Astrocyte of the hippocampus (primary cell): ENCODE measurements at regions not wholly inside any gene's neighbourhood (a gene's known extent, or its start where the extent isn't known, plus 50 kb on each side); places are given as distances from the start of the nearest gene placed in this dataset.
"Not testable (repeated sequence)": the region's sequence is repeated elsewhere in the genome, so short reads cannot be mapped to it uniquely, and the experiment has no call there.

Source experiments
- DNase-seq: peaks from one replicate; pipeline ENCODE4 v3.0.0; 2011; ENCODE audit warnings: low read depth, low spot score

GRCh38 chr12:30357766-30358490 is 337.7 kb downstream of the IPO8 start:
- peak; percentile 1 for DNase-seq

- no peak for DNase-seq
Observed at GRCh38 chr12:30345744-30346471, 349.8 kb downstream of the IPO8 start.

- no peak for DNase-seq
Observed at GRCh38 chr12:30330565-30330964, 365.1 kb downstream of the IPO8 start.

- peak; percentile 47 for DNase-seq
Observed at GRCh38 chr12:30329281-30329680, 366.4 kb downstream of the IPO8 start.

- DNase-seq = no peak
Observed at GRCh38 chr12:30323008-30323407, 372.7 kb downstream of the IPO8 start.

GRCh38 chr12:30320561-30320960 is 375.1 kb downstream of the IPO8 start:
- no peak for DNase-seq

- DNase-seq = no peak
Observed at GRCh38 chr12:30314506-30315100, 381.1 kb downstream of the IPO8 start.

- peak; percentile 25 for DNase-seq
Observed at GRCh38 chr12:30308010-30308717, 387.5 kb downstream of the IPO8 start.

GRCh38 chr12:30304528-30304927 is 391.1 kb downstream of the IPO8 start:
- no peak for DNase-seq

- no peak for DNase-seq
Observed at GRCh38 chr12:30301291-30301690, 394.4 kb downstream of the IPO8 start.

- DNase-seq = no peak
Observed at GRCh38 chr12:30296486-30296885, 399.2 kb downstream of the IPO8 start.

GRCh38 chr12:30286345-30286926 is 409.2 kb downstream of the IPO8 start:
- DNase-seq = peak; percentile 62

- DNase-seq = no peak
Observed at GRCh38 chr12:30278401-30278800, 417.3 kb downstream of the IPO8 start.

- DNase-seq = not testable (repeated sequence)
Observed at GRCh38 chr12:30272515-30272914, 423.2 kb downstream of the IPO8 start.

GRCh38 chr12:30269496-30269895 is 426.2 kb downstream of the IPO8 start:
- DNase-seq = no peak

- peak; percentile 39 for DNase-seq
Observed at GRCh38 chr12:30268041-30268440, 427.6 kb downstream of the IPO8 start.

GRCh38 chr12:30263434-30263833 is 432.2 kb downstream of the IPO8 start:
- no peak for DNase-seq

- no peak for DNase-seq
Observed at GRCh38 chr12:30257618-30258017, 438.1 kb downstream of the IPO8 start.

- no peak for DNase-seq
Observed at GRCh38 chr12:30251546-30251945, 444.1 kb downstream of the IPO8 start.

GRCh38 chr12:30243426-30243825 is 452.2 kb downstream of the IPO8 start:
- DNase-seq = no peak

- DNase-seq = no peak
Observed at GRCh38 chr12:30219047-30219446, 435.3 kb upstream of the TMTC1 start.

- DNase-seq = no peak
Observed at GRCh38 chr12:30218073-30218472, 434.3 kb upstream of the TMTC1 start.
